Activated naive CD4-positive, alpha-beta T cell treated with anti-CD3 and anti-CD28 coated beads, Interleukin-2, amount 50 U/mL, for 72 hours (primary cell): ENCODE measurements at regions not wholly inside any gene's neighbourhood (a gene's known extent, or its start where the extent isn't known, plus 50 kb on each side); places are given as distances from the start of the nearest gene placed in this dataset.
A peak's percentile ranks its signal among the peaks of the same experiment; 100 is the strongest.

Experiments
- ATAC-seq, 2 donors: fragments of 150-1000 bp; cut with Tn5 transposase; 2 replicates each; pipeline ENCODE4 v1.10.0; 2021; ENCODE audit warnings: mild to moderate bottlenecking in 2 of 2, moderate library complexity in 2 of 2
- DNase-seq, 2 donors: peaks; one replicate each; pipeline ENCODE4 v3.0.0; 2021 to 2022; ENCODE audit warnings: low spot score in 2 of 2
- H3K27ac Mint-ChIP-seq, 2 donors: one replicate each; pipeline ENCODE4 v1.8.0; 2022; ENCODE audit warnings: mild to moderate bottlenecking in 2 of 2, mixed read lengths in 2 of 2
- H3K36me3 Mint-ChIP-seq, 2 donors: one replicate each; pipeline ENCODE4 v1.8.0; 2022; ENCODE audit warnings: mixed read lengths in 2 of 2
- H3K9me3 Mint-ChIP-seq, 2 donors: one replicate each; pipeline ENCODE4 v1.8.0; 2022; ENCODE audit warnings: mixed read lengths in 2 of 2

DNA sequence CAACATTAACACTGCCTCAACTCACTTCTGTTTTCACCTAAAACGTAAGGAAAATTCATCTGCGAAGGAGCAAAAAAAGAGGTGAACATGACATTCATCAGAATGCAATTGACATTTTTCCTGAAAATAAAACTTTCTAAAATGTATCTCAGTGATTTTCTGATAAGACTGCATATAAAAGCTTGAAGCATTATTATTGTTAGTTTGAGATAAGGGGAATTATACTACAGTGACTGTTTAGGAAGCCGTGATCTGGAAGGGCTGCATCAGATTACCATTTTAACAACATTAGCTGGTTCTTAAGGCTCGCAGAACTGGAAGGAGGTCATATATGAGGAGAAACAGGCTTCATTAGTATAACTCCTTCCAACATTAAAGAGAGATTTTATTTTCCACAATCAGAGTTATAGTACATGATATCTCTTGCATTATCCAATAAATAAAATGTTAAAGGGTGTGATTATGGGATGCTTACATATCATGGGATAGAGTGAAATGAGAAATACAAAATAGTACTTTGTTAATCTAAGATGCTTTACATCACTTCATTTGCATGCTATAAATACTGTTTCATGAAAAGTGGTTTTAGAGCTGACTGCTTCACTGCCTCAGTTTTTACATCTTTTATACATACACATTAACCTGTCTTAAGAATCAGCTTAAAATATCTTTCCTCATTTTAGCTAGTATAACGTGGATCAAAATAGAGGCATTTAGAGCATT is 1820.1 kb upstream of the TENM3 start:
- H3K27ac Mint-ChIP-seq, result no peak overlapping the region
- no peak for ATAC-seq
- H3K9me3 Mint-ChIP-seq, result peaks cover 0 to 4% of the 10 kb centered on the region in 2 donors
- H3K36me3 Mint-ChIP-seq, result no peaks in the 10 kb centered on the region
- no peak for DNase-seq

DNA sequence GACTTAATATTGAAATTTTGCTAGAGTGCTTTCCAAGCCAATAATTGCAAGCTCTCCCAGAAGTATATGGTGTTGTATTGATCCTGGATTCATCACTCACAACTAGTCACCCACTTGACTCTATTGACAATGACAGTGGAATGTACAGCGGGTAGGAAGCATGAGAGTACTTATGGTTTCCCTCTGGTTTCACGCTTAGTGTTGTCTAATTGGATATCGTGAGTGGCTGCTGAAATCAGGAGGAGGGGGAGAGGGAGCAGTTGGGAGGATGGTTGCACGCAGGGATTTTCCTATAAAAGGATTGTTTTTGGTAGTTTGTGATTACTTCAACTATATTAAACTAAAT is 1819.5 kb upstream of the TENM3 start:
- DNase-seq (no peak), ATAC-seq (no peak)
- H3K9me3 Mint-ChIP-seq, result peaks cover 0 to 4% of the 10 kb centered on the region in 2 donors
- no peaks in the 10 kb centered on the region for H3K36me3 Mint-ChIP-seq
- H3K27ac Mint-ChIP-seq, result no peak overlapping the region

DNA sequence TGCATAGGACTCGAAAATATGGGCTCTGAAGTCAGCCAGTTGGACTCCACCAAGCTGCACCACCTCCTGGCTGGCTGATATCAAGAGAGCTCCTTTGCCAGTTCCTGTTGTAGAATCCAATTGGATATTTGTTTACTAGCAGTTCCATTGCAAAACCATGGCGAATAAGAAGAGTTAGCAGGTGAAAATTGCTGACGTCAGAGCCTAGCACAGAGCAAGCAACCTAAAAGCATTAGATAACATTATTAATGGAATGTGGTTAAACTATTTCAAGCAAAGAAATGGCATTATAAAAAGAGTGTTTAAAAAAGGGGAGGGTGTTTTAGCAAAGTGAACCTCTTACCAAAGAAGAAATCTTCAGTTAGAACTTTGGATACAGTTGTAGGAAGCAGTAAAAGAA is 1816.3 kb upstream of the TENM3 start:
- Mint-ChIP-seq H3K36me3 (peaks cover 0 to 1% of the 10 kb centered on the region in 2 donors), H3K27ac (no peak overlapping the region), H3K9me3 (peaks cover 0 to 3% of the 10 kb centered on the region in 2 donors)
- ATAC-seq (no peak), DNase-seq (no peak)

GRCh38 chr4:180430283-180430682 is 1812.9 kb upstream of the TENM3 start:
- no peak for DNase-seq
- ATAC-seq, result no peak
- H3K9me3 Mint-ChIP-seq, result peaks cover 0 to 5% of the 10 kb centered on the region in 2 donors
- H3K27ac Mint-ChIP-seq, result no peak overlapping the region
- H3K36me3 Mint-ChIP-seq, result peaks cover 0 to 6% of the 10 kb centered on the region in 2 donors

DNA sequence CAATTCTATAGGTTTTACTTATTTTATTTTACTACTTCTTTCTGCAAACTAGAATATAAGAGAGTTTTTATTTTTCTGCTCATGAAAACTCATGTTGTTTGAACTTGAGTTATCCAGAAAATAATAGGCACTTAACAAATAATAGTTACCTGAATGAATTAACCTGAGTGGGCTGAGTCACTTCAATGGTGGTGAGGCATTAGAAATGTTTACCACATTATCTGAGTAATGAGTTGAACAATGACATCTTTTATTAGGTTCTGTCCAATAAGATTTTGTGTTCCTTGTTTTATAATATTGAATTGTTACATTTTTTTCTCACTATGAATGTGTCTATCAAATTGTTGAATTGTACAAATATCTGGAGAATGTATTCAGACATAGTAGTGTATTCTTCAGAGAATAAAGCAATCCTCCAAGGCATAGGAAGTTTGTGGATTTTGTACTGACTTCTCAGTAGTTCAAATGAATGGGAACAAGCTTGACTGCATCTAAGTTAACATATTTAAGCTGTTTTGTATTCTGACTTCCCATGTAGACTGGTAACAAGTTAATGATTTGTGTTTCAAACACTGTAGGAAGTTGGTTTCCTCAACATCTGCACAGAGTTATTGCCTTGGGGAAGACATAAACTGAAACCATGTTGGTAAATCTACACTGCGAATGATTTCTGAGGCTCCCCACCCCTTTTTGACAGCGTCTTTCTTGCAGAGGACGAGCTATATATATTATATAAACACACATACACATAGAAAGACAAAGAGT is 1808.9 kb upstream of the TENM3 start:
- Mint-ChIP-seq H3K9me3 (peaks cover 0 to 8% of the 10 kb centered on the region in 2 donors), H3K27ac (no peak overlapping the region), H3K36me3 (peaks cover 0 to 6% of the 10 kb centered on the region in 2 donors)
- ATAC-seq (no peak), DNase-seq (no peak)

GRCh38 chr4:180436361-180436760 is 1806.8 kb upstream of the TENM3 start:
- ATAC-seq, result no peak
- DNase-seq, result no peak
- Mint-ChIP-seq H3K9me3 (peaks cover 5 to 14% of the 10 kb centered on the region in 2 donors), H3K36me3 (peaks cover 0 to 6% of the 10 kb centered on the region in 2 donors), H3K27ac (no peak overlapping the region)

DNA sequence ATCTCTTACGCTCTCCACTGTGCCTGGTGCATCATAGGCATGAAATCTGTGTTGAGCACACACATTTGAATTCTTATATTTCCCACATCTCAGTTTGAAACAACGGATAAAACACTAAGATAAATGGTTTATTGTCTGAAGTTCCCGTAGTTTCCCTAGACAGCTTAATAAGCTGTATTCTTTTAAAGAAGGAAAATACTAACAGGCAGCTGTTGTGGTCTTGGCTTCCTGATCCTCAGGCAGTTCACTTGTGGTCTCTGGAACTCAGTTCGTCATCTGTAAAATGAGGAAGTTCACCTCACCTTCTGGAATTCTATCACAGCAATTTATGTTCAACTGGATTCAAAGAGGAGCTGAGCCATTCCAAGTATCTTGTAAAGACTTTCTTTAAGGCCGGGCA is 1805.6 kb upstream of the TENM3 start:
- peaks cover 5 to 9% of the 10 kb centered on the region in 2 donors for H3K9me3 Mint-ChIP-seq
- ATAC-seq (no peak), DNase-seq (no peak)
- no peak overlapping the region for H3K27ac Mint-ChIP-seq
- no peaks in the 10 kb centered on the region for H3K36me3 Mint-ChIP-seq

DNA sequence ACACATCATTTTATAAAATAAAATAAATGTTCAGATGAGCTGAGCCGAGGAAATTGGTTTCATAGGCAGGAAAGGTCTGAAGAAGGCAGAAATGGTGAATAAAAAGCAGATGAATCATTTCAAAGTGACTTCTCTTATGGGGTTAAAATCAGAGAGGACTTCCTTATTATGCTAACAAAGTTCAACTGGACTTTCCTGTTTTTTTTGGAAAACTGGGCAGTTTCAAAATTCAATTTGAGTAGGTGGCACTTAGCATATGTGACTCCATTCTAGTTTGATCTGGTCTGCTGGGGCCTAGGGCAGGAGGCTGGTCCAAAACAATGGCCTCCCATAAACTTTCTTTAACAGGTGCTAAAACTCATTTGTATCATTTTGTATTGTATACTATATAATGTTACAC is 1794.9 kb upstream of the TENM3 start:
- Mint-ChIP-seq H3K27ac (no peak overlapping the region), H3K9me3 (peaks cover 0 to under 1% of the 10 kb centered on the region in 2 donors), H3K36me3 (no peaks in the 10 kb centered on the region)
- DNase-seq (no peak), ATAC-seq (no peak)

- H3K9me3 Mint-ChIP-seq, result peaks cover 0 to 9% of the 10 kb centered on the region in 2 donors
- H3K27ac Mint-ChIP-seq, result no peak overlapping the region
- DNase-seq (no peak), ATAC-seq (no peak)
- H3K36me3 Mint-ChIP-seq, result no peaks in the 10 kb centered on the region
Observed at GRCh38 chr4:180449395-180449956, 1793.7 kb upstream of the TENM3 start.

DNA sequence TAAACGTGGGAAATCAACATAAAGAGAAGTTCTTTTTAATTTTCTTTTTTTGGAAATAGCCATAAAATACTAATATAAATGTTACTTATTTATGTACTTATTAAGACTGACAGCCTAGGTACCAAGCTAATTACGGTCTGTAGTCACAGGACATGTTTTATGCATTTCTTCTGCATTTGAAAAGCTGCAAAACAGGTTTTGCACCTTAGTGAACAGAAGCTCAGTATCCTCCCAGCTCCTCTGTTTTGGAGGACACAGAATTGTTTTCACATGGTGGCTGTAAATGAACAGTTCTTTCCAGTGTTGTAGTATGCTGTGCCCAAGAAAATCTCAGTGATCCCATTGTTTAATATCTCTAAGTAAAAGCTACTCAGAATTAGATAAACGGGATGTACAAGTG is 1788.0 kb upstream of the TENM3 start:
- Mint-ChIP-seq H3K9me3 (peaks cover 6 to 16% of the 10 kb centered on the region in 2 donors), H3K27ac (no peak overlapping the region), H3K36me3 (no peaks in the 10 kb centered on the region)
- ATAC-seq, result no peak
- no peak for DNase-seq

- no peak overlapping the region for H3K27ac Mint-ChIP-seq
- peaks cover 6 to 16% of the 10 kb centered on the region in 2 donors for H3K9me3 Mint-ChIP-seq
- no peaks in the 10 kb centered on the region for H3K36me3 Mint-ChIP-seq
- DNase-seq (no peak), ATAC-seq (no peak)
Observed at GRCh38 chr4:180456928-180457327, 1786.3 kb upstream of the TENM3 start.

DNA sequence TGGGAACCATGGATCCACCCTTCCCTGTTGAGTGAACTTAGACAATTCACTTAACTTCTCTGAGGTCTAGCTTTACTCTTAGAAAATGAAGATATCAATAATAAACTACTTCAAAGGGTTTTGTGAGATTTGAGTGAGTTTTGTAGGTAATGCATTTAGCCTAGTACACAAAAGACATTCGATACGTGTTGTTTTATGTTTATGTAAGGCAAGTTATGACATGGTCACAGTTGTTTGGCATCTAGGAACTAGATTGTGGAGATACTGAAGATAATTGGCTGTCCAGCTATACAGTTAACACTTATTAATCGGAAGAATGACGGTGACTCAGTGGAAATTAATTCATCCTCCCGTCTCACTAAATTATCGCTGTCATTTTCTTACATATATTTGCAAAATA is 1781.1 kb upstream of the TENM3 start:
- no peaks in the 10 kb centered on the region for H3K36me3 Mint-ChIP-seq
- no peak for DNase-seq
- peaks cover 12 to 13% of the 10 kb centered on the region in 2 donors for H3K9me3 Mint-ChIP-seq
- no peak overlapping the region for H3K27ac Mint-ChIP-seq
- ATAC-seq, result no peak

DNA sequence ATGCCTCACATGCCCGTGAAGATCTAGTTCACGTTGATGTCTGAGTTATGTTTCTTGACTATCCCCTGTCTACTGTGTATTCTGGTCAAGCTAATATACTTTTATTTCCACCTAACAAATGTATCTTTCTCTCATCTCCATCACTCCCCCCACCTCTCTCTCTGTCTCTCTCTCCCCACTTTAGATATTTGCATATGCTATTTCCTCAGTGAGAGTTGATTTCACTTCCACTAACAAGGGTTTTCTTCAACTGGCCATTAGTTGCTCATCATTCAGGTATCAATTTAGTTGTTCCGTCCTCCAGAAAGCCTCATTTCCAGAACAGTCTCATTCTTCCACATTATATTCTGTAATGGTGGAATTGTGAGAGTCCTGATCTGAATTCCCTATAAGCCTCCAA is 1777.8 kb upstream of the TENM3 start:
- peaks cover 5 to 19% of the 10 kb centered on the region in 2 donors for H3K9me3 Mint-ChIP-seq
- no peak overlapping the region for H3K27ac Mint-ChIP-seq
- ATAC-seq (no peak), DNase-seq (no peak)
- H3K36me3 Mint-ChIP-seq, result peaks cover 0 to 2% of the 10 kb centered on the region in 2 donors

- DNase-seq (no peak), ATAC-seq (no peak)
- H3K36me3 Mint-ChIP-seq, result no peaks in the 10 kb centered on the region
- H3K27ac Mint-ChIP-seq, result no peak overlapping the region
- no peaks in the 10 kb centered on the region for H3K9me3 Mint-ChIP-seq
Observed at GRCh38 chr4:180483036-180483435, 1760.2 kb upstream of the TENM3 start.

DNA sequence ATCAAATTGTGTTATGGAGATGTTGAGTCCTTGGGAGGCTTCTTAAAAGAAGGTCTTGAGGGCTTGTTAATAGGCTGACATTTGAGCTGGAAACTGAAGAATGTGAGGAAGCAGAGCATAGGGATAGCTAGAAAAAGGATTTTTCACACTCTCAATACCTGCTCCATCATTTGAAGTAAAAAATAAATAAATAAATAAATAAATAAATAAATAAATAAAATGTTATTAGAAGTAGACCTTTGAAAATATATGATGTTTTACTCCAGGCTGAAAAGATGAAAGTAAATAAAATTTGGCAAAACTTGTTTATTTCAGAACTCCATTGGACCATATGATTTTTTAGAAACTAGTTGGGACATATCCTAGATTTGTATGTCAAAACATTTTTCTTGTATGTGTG is 1757.8 kb upstream of the TENM3 start:
- no peak for ATAC-seq
- Mint-ChIP-seq H3K9me3 (no peaks in the 10 kb centered on the region), H3K27ac (no peak overlapping the region), H3K36me3 (no peaks in the 10 kb centered on the region)
- DNase-seq, result no peak

GRCh38 chr4:180486342-180486741 is 1756.9 kb upstream of the TENM3 start:
- peaks cover 0 to 3% of the 10 kb centered on the region in 2 donors for H3K9me3 Mint-ChIP-seq
- ATAC-seq (no peak), DNase-seq (no peak)
- H3K27ac Mint-ChIP-seq, result peak overlapping the region in 1 of 2 donors; percentile 73
- H3K36me3 Mint-ChIP-seq, result no peaks in the 10 kb centered on the region

GRCh38 chr4:180489787-180490186 is 1753.4 kb upstream of the TENM3 start:
- no peak overlapping the region for H3K27ac Mint-ChIP-seq
- peaks cover 8 to 16% of the 10 kb centered on the region in 2 donors for H3K9me3 Mint-ChIP-seq
- peaks cover 0 to 5% of the 10 kb centered on the region in 2 donors for H3K36me3 Mint-ChIP-seq
- no peak for DNase-seq
- no peak for ATAC-seq
